ENCODE measurements at regions not wholly inside any gene's neighbourhood (a gene's known extent, or its start where the extent isn't known, plus 50 kb on each side); places are given as distances from the start of the nearest gene placed in this dataset.

- H3K9me3 Mint-ChIP-seq, result no peaks in the 10 kb centered on the region
- DNase-seq (ENCODE audit: low read depth, low spot score), result no peak
- TF ChIP-seq CTCF (conservative IDR thresholded peaks at IDR 0.05), result no peak
- H3K27ac Mint-ChIP-seq (ENCODE audit: unreplicated experiment), result no peak overlapping the region
- no peak overlapping the region for H3K4me3 Mint-ChIP-seq
- no peaks in the 10 kb centered on the region for H3K36me3 Mint-ChIP-seq (ENCODE audit: low read depth)
- no peaks in the 10 kb centered on the region for H3K27me3 Mint-ChIP-seq (ENCODE audit: low read depth)
- H3K4me1 Mint-ChIP-seq, result no peaks in the 10 kb centered on the region
Observed at GRCh38 chr5:128813317-128814070, 151.8 kb upstream of the SLC27A6 start.

GRCh38 chr5:128815201-128815600, 150.1 kb upstream of the SLC27A6 start:
- peaks cover 2% of the 10 kb centered on the region for H3K9me3 Mint-ChIP-seq
- no peaks in the 10 kb centered on the region for H3K27me3 Mint-ChIP-seq (ENCODE audit: low read depth)
- no peaks in the 10 kb centered on the region for H3K4me1 Mint-ChIP-seq
- H3K36me3 Mint-ChIP-seq (ENCODE audit: low read depth), result no peaks in the 10 kb centered on the region
- no peak for DNase-seq (ENCODE audit: low read depth, low spot score)
- no peak overlapping the region for H3K4me3 Mint-ChIP-seq
- TF ChIP-seq CTCF (conservative IDR thresholded peaks at IDR 0.05), result no peak
- no peak overlapping the region for H3K27ac Mint-ChIP-seq (ENCODE audit: unreplicated experiment)

- no peaks in the 10 kb centered on the region for H3K4me1 Mint-ChIP-seq
- no peaks in the 10 kb centered on the region for H3K36me3 Mint-ChIP-seq (ENCODE audit: low read depth)
- no peak overlapping the region for H3K4me3 Mint-ChIP-seq
- no peaks in the 10 kb centered on the region for H3K27me3 Mint-ChIP-seq (ENCODE audit: low read depth)
- no peak for DNase-seq (ENCODE audit: low read depth, low spot score)
- no peaks in the 10 kb centered on the region for H3K9me3 Mint-ChIP-seq
- H3K27ac Mint-ChIP-seq (ENCODE audit: unreplicated experiment), result no peak overlapping the region
- no peak for TF ChIP-seq CTCF (conservative IDR thresholded peaks at IDR 0.05)
Observed at GRCh38 chr5:128825826-128826225, 139.5 kb upstream of the SLC27A6 start.

GRCh38 chr5:128826275-128826674, 139.0 kb upstream of the SLC27A6 start:
- no peak for TF ChIP-seq CTCF (conservative IDR thresholded peaks at IDR 0.05)
- no peak for DNase-seq (ENCODE audit: low read depth, low spot score)
- H3K27me3 Mint-ChIP-seq (ENCODE audit: low read depth), result no peaks in the 10 kb centered on the region
- H3K9me3 Mint-ChIP-seq, result no peaks in the 10 kb centered on the region
- H3K4me1 Mint-ChIP-seq, result no peaks in the 10 kb centered on the region
- no peak overlapping the region for H3K27ac Mint-ChIP-seq (ENCODE audit: unreplicated experiment)
- H3K36me3 Mint-ChIP-seq (ENCODE audit: low read depth), result no peaks in the 10 kb centered on the region
- H3K4me3 Mint-ChIP-seq, result no peak overlapping the region

- H3K9me3 Mint-ChIP-seq, result no peaks in the 10 kb centered on the region
- no peaks in the 10 kb centered on the region for H3K27me3 Mint-ChIP-seq (ENCODE audit: low read depth)
Observed at GRCh38 chr5:128836571-128836970, 128.7 kb upstream of the SLC27A6 start.

More at GRCh38 chr5:128836571-128836970, 128.7 kb upstream of the SLC27A6 start:
- Mint-ChIP-seq H3K4me3 (no peak overlapping the region), H3K27ac (ENCODE audit: unreplicated experiment) (no peak overlapping the region), H3K36me3 (ENCODE audit: low read depth) (no peaks in the 10 kb centered on the region), H3K4me1 (peaks cover 3% of the 10 kb centered on the region)
- TF ChIP-seq CTCF (conservative IDR thresholded peaks at IDR 0.05), result no peak
- DNase-seq (ENCODE audit: low read depth, low spot score), result no peak
